HEK293 (cell line): ENCODE measurements at regions not wholly inside any gene's neighbourhood (a gene's known extent, or its start where the extent isn't known, plus 50 kb on each side); places are given as distances from the start of the nearest gene placed in this dataset.

Experiments
- CTCF ChIA-PET: fragments of 350-600 bp; formaldehyde crosslinking; extraction: SDS; loops from one replicate; lab custom pipeline; 2021; ENCODE audit warnings: antibody characterized with exemption; lab: Yijun Ruan, JAX
- POLR2A ChIA-PET: fragments of 300-600 bp; formaldehyde crosslinking; extraction: SDS; loops from one replicate; lab custom pipeline; 2020; ENCODE audit warnings: antibody characterized with exemption, inconsistent platforms; lab: Yijun Ruan, JAX
- H3K27ac ChIP-seq: fragments of 200-500 bp; sonication (Bioruptor generic); 2 replicates; pipeline ENCODE4 v1.5.1; 2014; ENCODE audit warnings: low read depth, low read length, control low read depth, inconsistent platforms; ENCODE audit errors: extremely low read depth
- H3K36me3 ChIP-seq, 2 experiments: fragments of 200-500 bp in 1 of 2; sonication (Bioruptor generic) in 1 of 2; 1 replicate in 1 of 2; 2 replicates in 1 of 2; pipeline ENCODE4 v1.5.1; 2014 to 2017; ENCODE audit warnings: inconsistent platforms in 2 of 2, low read length in 2 of 2; ENCODE audit not compliant: control insufficient read depth in 2 of 2, insufficient read depth in 1 of 2
- H3K4me1 ChIP-seq: fragments of 200-500 bp; sonication (Bioruptor generic); 2 replicates; pipeline ENCODE4 v1.5.1; 2014; ENCODE audit warnings: mild to moderate bottlenecking, low read length, inconsistent platforms; ENCODE audit not compliant: control insufficient read depth, insufficient read depth
- H3K4me3 ChIP-seq: 2 replicates; pipeline ENCODE4 v1.5.1; 2011; ENCODE audit warnings: low read depth, mild to moderate bottlenecking, control low read depth, low read length, moderate library complexity
- H3K9me3 ChIP-seq: fragments of 200-500 bp; sonication (Bioruptor generic); 2 replicates; pipeline ENCODE4 v1.5.1; 2014; ENCODE audit warnings: low read depth, low read length, inconsistent platforms; ENCODE audit not compliant: control insufficient read depth, insufficient read depth
- GLI4 ChIP-seq: fragments of 450-650 bp; formaldehyde crosslinking; IDR thresholded peaks from 2 replicates; pipeline ENCODE4 v1.5.1; 2016; ENCODE audit warnings: missing biosample characterization, missing genetic modification characterization
- KLF1 ChIP-seq: fragments of 450-650 bp; formaldehyde crosslinking; IDR thresholded peaks from 2 replicates; pipeline ENCODE4 v1.5.1; 2016; ENCODE audit warnings: missing biosample characterization, missing genetic modification characterization
- KLF10 ChIP-seq: fragments of 450-650 bp; IDR thresholded peaks from 2 replicates; pipeline ENCODE4 v1.5.1; 2018; ENCODE audit warnings: missing biosample characterization, mild to moderate bottlenecking, missing genetic modification characterization
- MEIS1 ChIP-seq: sonication (generic); formaldehyde crosslinking; IDR thresholded peaks from 2 replicates; pipeline ENCODE4 v1.8.1; 2022; ENCODE audit warnings: missing genetic modification reagents, mild to moderate bottlenecking, borderline replicate concordance
- PRDM10 ChIP-seq: fragments of 450-650 bp; formaldehyde crosslinking; IDR thresholded peaks from 2 replicates; pipeline ENCODE4 v1.5.1; 2016; ENCODE audit warnings: missing biosample characterization, missing genetic modification characterization
- ZBTB17 ChIP-seq: fragments of 450-650 bp; formaldehyde crosslinking; IDR thresholded peaks from 2 replicates; pipeline ENCODE4 v1.5.1; 2016; ENCODE audit warnings: missing biosample characterization, missing genetic modification characterization
- ZBTB6 ChIP-seq: fragments of 450-650 bp; formaldehyde crosslinking; IDR thresholded peaks from 2 replicates; pipeline ENCODE4 v1.5.1; 2017; ENCODE audit warnings: missing biosample characterization, missing genetic modification characterization
- ZNF157 ChIP-seq: fragments of 450-650 bp; formaldehyde crosslinking; IDR thresholded peaks from 2 replicates; pipeline ENCODE4 v1.5.1; 2016; ENCODE audit warnings: missing biosample characterization, missing genetic modification characterization
- ZNF280C ChIP-seq: fragments of 450-650 bp; formaldehyde crosslinking; IDR thresholded peaks from 2 replicates; pipeline ENCODE4 v1.5.1; 2016; ENCODE audit warnings: missing biosample characterization, missing genetic modification characterization
- ZNF292 ChIP-seq: fragments of 450-650 bp; formaldehyde crosslinking; IDR thresholded peaks from 2 replicates; pipeline ENCODE4 v1.5.1; 2016; ENCODE audit warnings: low read depth, missing biosample characterization, missing genetic modification characterization, borderline replicate concordance
- ZNF311 ChIP-seq: fragments of 450-650 bp; formaldehyde crosslinking; IDR thresholded peaks from 2 replicates; pipeline ENCODE4 v1.5.1; 2017; ENCODE audit warnings: missing biosample characterization, missing genetic modification characterization, borderline replicate concordance
- ZNF324 ChIP-seq: fragments of 450-650 bp; formaldehyde crosslinking; IDR thresholded peaks from 2 replicates; pipeline ENCODE4 v1.5.1; 2016; ENCODE audit warnings: missing biosample characterization, missing genetic modification characterization
- ZNF449 ChIP-seq: fragments of 450-650 bp; formaldehyde crosslinking; IDR thresholded peaks from 2 replicates; pipeline ENCODE4 v1.5.1; 2017; ENCODE audit warnings: missing biosample characterization, mild to moderate bottlenecking, missing genetic modification characterization, moderate library complexity
- ZNF473 ChIP-seq: fragments of 450-650 bp; formaldehyde crosslinking; IDR thresholded peaks from 2 replicates; pipeline ENCODE4 v1.5.1; 2017; ENCODE audit warnings: missing biosample characterization, missing genetic modification characterization
- ZNF555 ChIP-seq: fragments of 450-650 bp; formaldehyde crosslinking; conservative IDR thresholded peaks from 2 replicates; pipeline ENCODE4 v1.5.1; 2017; ENCODE audit warnings: missing biosample characterization, mild to moderate bottlenecking, missing genetic modification characterization, inconsistent platforms
- ZNF561 ChIP-seq: fragments of 450-650 bp; IDR thresholded peaks from 2 replicates; pipeline ENCODE4 v1.5.1; 2018; ENCODE audit warnings: missing biosample characterization, missing genetic modification characterization, borderline replicate concordance
- ZNF600 ChIP-seq: fragments of 450-650 bp; formaldehyde crosslinking; IDR thresholded peaks from 2 replicates; pipeline ENCODE4 v1.5.1; 2016; ENCODE audit warnings: missing biosample characterization, missing genetic modification characterization
- ZNF645 ChIP-seq: fragments of 450-650 bp; formaldehyde crosslinking; IDR thresholded peaks from 2 replicates; pipeline ENCODE4; 2016; ENCODE audit warnings: missing biosample characterization, missing genetic modification characterization
- ZSCAN16 ChIP-seq: fragments of 450-650 bp; formaldehyde crosslinking; IDR thresholded peaks from 2 replicates; pipeline ENCODE4 v1.5.1; 2016; ENCODE audit warnings: missing biosample characterization, missing genetic modification characterization
- ZSCAN5A ChIP-seq: fragments of 450-650 bp; formaldehyde crosslinking; IDR thresholded peaks from 2 replicates; pipeline ENCODE4 v1.5.1; 2016; ENCODE audit warnings: missing biosample characterization, missing genetic modification characterization

- CTCF ChIA-PET: no interaction called here
- POLR2A ChIA-PET: no interaction called here
- TF ChIP-seq ZNF292 (tag by site-specific recombination): no peak
- Histone ChIP-seq H3K36me3 (no peaks in the 10 kb centered on the region), H3K27ac (no peak overlapping the region), H3K9me3 (no peaks in the 10 kb centered on the region), H3K4me3 (no peak overlapping the region), H3K4me1 (no peaks in the 10 kb centered on the region)
Observed at GRCh38 chr4:101500742-101501141, 153.4 kb upstream of the PPP3CA start.

- Histone ChIP-seq H3K36me3 (no peaks in the 10 kb centered on the region), H3K4me3 (no peak overlapping the region), H3K27ac (no peak overlapping the region), H3K9me3 (no peaks in the 10 kb centered on the region), H3K4me1 (no peaks in the 10 kb centered on the region)
- ChIA-PET POLR2A (no interaction called here), CTCF (no interaction called here)
- TF ChIP-seq ZSCAN5A: no peak
- TF ChIP-seq KLF1 (tag by site-specific recombination): no peak
- TF ChIP-seq ZNF645 (tag by site-specific recombination): no peak
- no peak for TF ChIP-seq PRDM10 (tag by site-specific recombination)
Observed at GRCh38 chr4:101475246-101475645, 127.9 kb upstream of the PPP3CA start.

- Histone ChIP-seq H3K36me3 (no peaks in the 10 kb centered on the region), H3K9me3 (no peaks in the 10 kb centered on the region), H3K4me1 (no peaks in the 10 kb centered on the region), H3K4me3 (no peak overlapping the region), H3K27ac (no peak overlapping the region)
- POLR2A ChIA-PET: no interaction called here
- CTCF ChIA-PET: no interaction called here
- TF ChIP-seq ZNF555: no peak
- TF ChIP-seq ZSCAN16: no peak
- TF ChIP-seq ZNF280C (tag by site-specific recombination): no peak
- TF ChIP-seq GLI4 (tag by site-specific recombination): no peak
- TF ChIP-seq ZBTB17 (tag by site-specific recombination): no peak
- no peak for TF ChIP-seq ZNF561
- no peak for TF ChIP-seq ZNF600 (tag by site-specific recombination)
- TF ChIP-seq ZNF324 (tag by site-specific recombination): no peak
- no peak for TF ChIP-seq MEIS1 (CRISPR knock-in tag)
- TF ChIP-seq ZNF311 (tag by site-specific recombination): no peak
- no peak for TF ChIP-seq ZNF473 (tag by site-specific recombination)
- TF ChIP-seq KLF10 (tag by site-specific recombination): no peak
- TF ChIP-seq ZNF157 (tag by site-specific recombination): no peak
- TF ChIP-seq ZNF449 (tag by site-specific recombination): no peak
- TF ChIP-seq ZBTB6 (tag by site-specific recombination): no peak
Observed at GRCh38 chr4:101471201-101471600, 123.9 kb upstream of the PPP3CA start.
